Activated CD4-positive, alpha-beta T cell treated with anti-CD3 and anti-CD28 coated beads, Interleukin-2, amount 10 ng/mL, durations not matched to agents 7 days and 5 days (primary cell): ENCODE measurements at regions not wholly inside any gene's neighbourhood (a gene's known extent, or its start where the extent isn't known, plus 50 kb on each side); places are given as distances from the start of the nearest gene placed in this dataset.

Source experiments
- CTCF ChIA-PET: fragments of 350-600 bp; sonication (Branson Sonifier 250); formaldehyde crosslinking; loops from one replicate; lab custom pipeline; 2021; ENCODE audit warnings: antibody characterized with exemption; lab: Charles Lee
- POLR2A ChIA-PET: fragments of 350-600 bp; sonication (Branson Sonifier 250); formaldehyde crosslinking; loops from one replicate; lab custom pipeline; 2021; ENCODE audit warnings: antibody characterized with exemption; lab: Charles Lee
- DNase-seq: peaks from one replicate; pipeline ENCODE4 v3.0.0-alpha.2; 2020
- H3K27ac Mint-ChIP-seq: one replicate; pipeline ENCODE4 v1.8.0; 2021; ENCODE audit warnings: mild to moderate bottlenecking, moderate library complexity, mixed read lengths
- H3K27me3 Mint-ChIP-seq: one replicate; pipeline ENCODE4 v1.8.0; 2021; ENCODE audit warnings: mixed read lengths
- H3K36me3 Mint-ChIP-seq: one replicate; pipeline ENCODE4 v1.8.0; 2021; ENCODE audit warnings: low read depth, mixed read lengths
- H3K4me1 Mint-ChIP-seq: one replicate; pipeline ENCODE4 v1.8.0; 2021; ENCODE audit warnings: mixed read lengths
- H3K4me3 Mint-ChIP-seq: one replicate; pipeline ENCODE4 v1.8.0; 2021; ENCODE audit warnings: mild to moderate bottlenecking, moderate library complexity, mixed read lengths
- H3K9me3 Mint-ChIP-seq: one replicate; pipeline ENCODE4 v1.8.0; 2021; ENCODE audit warnings: mixed read lengths

- ChIA-PET POLR2A (no interaction called here), CTCF (no interaction called here)
These were observed 64.2 kb downstream of the GJA1 start for GRCh38 chr6:121499666-121500065.

GRCh38 chr6:121503589-121503991 lies 68.1 kb downstream of the GJA1 start:
- Mint-ChIP-seq H3K4me3 (no peak overlapping the region), H3K36me3 (no peaks in the 10 kb centered on the region), H3K4me1 (peaks cover 5% of the 10 kb centered on the region), H3K27me3 (no peaks in the 10 kb centered on the region), H3K9me3 (peaks cover 4% of the 10 kb centered on the region), H3K27ac (no peak overlapping the region)
- ChIA-PET CTCF (interaction anchor here (1.8 kb wide), 1 partner anchor 11 kb away, joined by 3 read pairs; no protein-coding TSS in a partner anchor), POLR2A (no interaction called here)
- DNase-seq: no peak

More at GRCh38 chr6:121499666-121500065, 64.2 kb downstream of the GJA1 start:
- no peak for DNase-seq
- H3K27me3 Mint-ChIP-seq: no peaks in the 10 kb centered on the region
- peaks cover 4% of the 10 kb centered on the region for H3K9me3 Mint-ChIP-seq
- H3K27ac Mint-ChIP-seq: no peak overlapping the region
- peaks cover 5% of the 10 kb centered on the region for H3K4me1 Mint-ChIP-seq
- no peaks in the 10 kb centered on the region for H3K36me3 Mint-ChIP-seq
- H3K4me3 Mint-ChIP-seq: no peak overlapping the region

GRCh38 chr6:121504227-121504626 lies 68.8 kb downstream of the GJA1 start:
- no peak overlapping the region for H3K4me3 Mint-ChIP-seq
- no peak for DNase-seq
- H3K27me3 Mint-ChIP-seq: no peaks in the 10 kb centered on the region
- CTCF ChIA-PET: interaction anchor here (1.8 kb wide), 1 partner anchor 11 kb away, joined by 3 read pairs; no protein-coding TSS in a partner anchor
- H3K36me3 Mint-ChIP-seq: no peaks in the 10 kb centered on the region
- H3K4me1 Mint-ChIP-seq: peaks cover 5% of the 10 kb centered on the region
- no peak overlapping the region for H3K27ac Mint-ChIP-seq
- H3K9me3 Mint-ChIP-seq: peaks cover 4% of the 10 kb centered on the region
- POLR2A ChIA-PET: no interaction called here

- POLR2A ChIA-PET: no interaction called here
- H3K4me1 Mint-ChIP-seq: peaks cover 5% of the 10 kb centered on the region
These were observed 69.8 kb downstream of the GJA1 start for GRCh38 chr6:121505284-121505683.

GRCh38 chr6:121506761-121507754 lies 71.6 kb downstream of the GJA1 start:
- peaks cover 4% of the 10 kb centered on the region for H3K9me3 Mint-ChIP-seq
- ChIA-PET POLR2A (no interaction called here), CTCF (no interaction called here)
- H3K36me3 Mint-ChIP-seq: no peaks in the 10 kb centered on the region
- DNase-seq: no peak
- H3K27me3 Mint-ChIP-seq: no peaks in the 10 kb centered on the region
- H3K4me3 Mint-ChIP-seq: no peak overlapping the region
- H3K4me1 Mint-ChIP-seq: peaks cover 5% of the 10 kb centered on the region
- H3K27ac Mint-ChIP-seq: no peak overlapping the region

More at GRCh38 chr6:121505284-121505683, 69.8 kb downstream of the GJA1 start:
- CTCF ChIA-PET: interaction anchor here (1.8 kb wide), 1 partner anchor 12 kb away, joined by 3 read pairs; no protein-coding TSS in a partner anchor
- DNase-seq: no peak
- no peak overlapping the region for H3K4me3 Mint-ChIP-seq
- no peak overlapping the region for H3K27ac Mint-ChIP-seq
- no peaks in the 10 kb centered on the region for H3K36me3 Mint-ChIP-seq
- H3K27me3 Mint-ChIP-seq: no peaks in the 10 kb centered on the region
- peaks cover 4% of the 10 kb centered on the region for H3K9me3 Mint-ChIP-seq

GRCh38 chr6:121510568-121511177 lies 75.2 kb downstream of the GJA1 start:
- H3K27me3 Mint-ChIP-seq: no peaks in the 10 kb centered on the region
- no peaks in the 10 kb centered on the region for H3K9me3 Mint-ChIP-seq
- no peaks in the 10 kb centered on the region for H3K36me3 Mint-ChIP-seq
- H3K4me3 Mint-ChIP-seq: no peak overlapping the region
- no peak overlapping the region for H3K27ac Mint-ChIP-seq
- POLR2A ChIA-PET: no interaction called here
- no peak for DNase-seq
- no peaks in the 10 kb centered on the region for H3K4me1 Mint-ChIP-seq
- CTCF ChIA-PET: no interaction called here

- DNase-seq: no peak
- POLR2A ChIA-PET: no interaction called here
- Mint-ChIP-seq H3K36me3 (no peaks in the 10 kb centered on the region), H3K4me1 (no peaks in the 10 kb centered on the region), H3K9me3 (no peaks in the 10 kb centered on the region), H3K27me3 (no peaks in the 10 kb centered on the region), H3K27ac (no peak overlapping the region), H3K4me3 (no peak overlapping the region)
- CTCF ChIA-PET: no interaction called here
These were observed 80.3 kb downstream of the GJA1 start for GRCh38 chr6:121515630-121516265.

- H3K4me1 Mint-ChIP-seq: no peaks in the 10 kb centered on the region
- H3K9me3 Mint-ChIP-seq: no peaks in the 10 kb centered on the region
- no peaks in the 10 kb centered on the region for H3K36me3 Mint-ChIP-seq
- no peaks in the 10 kb centered on the region for H3K27me3 Mint-ChIP-seq
- ChIA-PET POLR2A (no interaction called here), CTCF (no interaction called here)
- H3K27ac Mint-ChIP-seq: no peak overlapping the region
- no peak for DNase-seq
- no peak overlapping the region for H3K4me3 Mint-ChIP-seq
These were observed 80.9 kb downstream of the GJA1 start for GRCh38 chr6:121516331-121516730.

- ChIA-PET CTCF (interaction anchor here (0.7 kb wide), 1 partner anchor 17 kb away, joined by 3 read pairs; no protein-coding TSS in a partner anchor), POLR2A (no interaction called here)
- H3K27me3 Mint-ChIP-seq: no peaks in the 10 kb centered on the region
- no peak overlapping the region for H3K4me3 Mint-ChIP-seq
- no peaks in the 10 kb centered on the region for H3K9me3 Mint-ChIP-seq
- H3K4me1 Mint-ChIP-seq: no peaks in the 10 kb centered on the region
- no peaks in the 10 kb centered on the region for H3K36me3 Mint-ChIP-seq
- no peak for DNase-seq
- H3K27ac Mint-ChIP-seq: no peak overlapping the region
These were observed 85.1 kb downstream of the GJA1 start for GRCh38 chr6:121520337-121521163.

GRCh38 chr6:121521164-121521555 lies 85.7 kb downstream of the GJA1 start:
- H3K4me3 Mint-ChIP-seq: no peak overlapping the region

GRCh38 chr6:121522265-121522664 lies 86.8 kb downstream of the GJA1 start:
- no peak for DNase-seq
- Mint-ChIP-seq H3K9me3 (no peaks in the 10 kb centered on the region), H3K4me3 (no peak overlapping the region), H3K4me1 (no peaks in the 10 kb centered on the region), H3K36me3 (no peaks in the 10 kb centered on the region), H3K27ac (no peak overlapping the region), H3K27me3 (no peaks in the 10 kb centered on the region)
- ChIA-PET CTCF (interaction anchor here (0.6 kb wide), 1 partner anchor 882 kb away, joined by 3 read pairs; no protein-coding TSS in a partner anchor), POLR2A (interaction anchor here (0.5 kb wide), 1 partner anchor 176 kb away, joined by 4 read pairs; no protein-coding TSS in a partner anchor)

More at GRCh38 chr6:121521164-121521555, 85.7 kb downstream of the GJA1 start:
- Mint-ChIP-seq H3K27ac (no peak overlapping the region), H3K36me3 (no peaks in the 10 kb centered on the region), H3K27me3 (no peaks in the 10 kb centered on the region), H3K9me3 (no peaks in the 10 kb centered on the region), H3K4me1 (no peaks in the 10 kb centered on the region)
- CTCF ChIA-PET: no interaction called here
- DNase-seq: no peak
- POLR2A ChIA-PET: no interaction called here
